Embryonic facial prominence (tissue), 1 donor: ENCODE measurements at regions not wholly inside any gene's neighbourhood (a gene's known extent, or its start where the extent isn't known, plus 50 kb on each side); places are given as distances from the start of the nearest gene placed in this dataset.

Experiments
- DNase-seq: peaks from one replicate; pipeline ENCODE4 v3.0.0-alpha.2; 2016; ENCODE audit errors: extremely low spot score

DNA sequence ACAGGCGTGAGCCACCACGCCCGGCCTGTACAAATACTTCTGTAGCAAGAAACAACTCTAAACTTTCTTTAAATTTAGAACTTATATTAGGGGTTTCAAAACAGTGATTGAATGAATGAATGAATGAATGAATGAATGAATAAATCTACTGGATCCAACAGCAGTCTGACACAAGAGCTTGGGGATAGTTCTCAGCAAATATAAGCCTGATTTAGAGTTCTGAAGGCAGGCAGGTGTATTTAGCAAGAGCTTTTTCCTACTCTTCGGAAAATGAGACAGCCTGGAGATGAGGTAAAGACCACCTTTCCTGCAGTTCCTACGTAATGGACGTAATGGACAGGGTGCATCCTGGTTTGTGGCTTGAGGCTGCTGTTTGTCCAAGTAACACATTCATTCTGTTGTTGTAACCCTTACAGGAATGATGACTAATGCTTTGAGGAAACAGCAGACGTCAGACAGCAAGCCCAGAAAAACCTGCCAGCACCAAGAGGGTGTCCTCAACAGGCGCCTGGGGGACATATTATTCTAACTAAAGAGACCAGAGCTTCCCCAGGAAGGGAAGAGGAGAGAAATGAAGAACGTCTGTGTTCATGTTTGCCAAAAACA, 277.4 kb upstream of the SOX5 start:
- no peak for DNase-seq

DNA sequence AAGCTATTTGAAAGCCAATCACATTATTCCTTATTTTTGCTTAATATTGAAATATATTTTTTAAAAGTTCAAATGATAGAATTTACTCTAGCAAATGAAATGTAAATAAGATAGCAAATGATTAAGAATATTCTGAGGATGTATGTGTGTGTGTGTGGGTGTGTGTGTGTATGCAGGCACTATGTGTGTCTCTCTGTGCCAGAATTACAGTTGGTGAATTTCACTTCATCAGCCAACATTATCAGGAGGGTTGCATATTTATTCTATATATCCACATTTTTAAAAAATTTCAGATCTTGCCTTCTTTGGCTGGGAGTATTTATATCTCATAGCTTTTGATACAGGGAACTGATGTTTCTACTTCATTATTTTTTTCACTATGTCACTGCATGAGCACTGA, 274.9 kb upstream of the SOX5 start:
- DNase-seq, result no peak

DNA sequence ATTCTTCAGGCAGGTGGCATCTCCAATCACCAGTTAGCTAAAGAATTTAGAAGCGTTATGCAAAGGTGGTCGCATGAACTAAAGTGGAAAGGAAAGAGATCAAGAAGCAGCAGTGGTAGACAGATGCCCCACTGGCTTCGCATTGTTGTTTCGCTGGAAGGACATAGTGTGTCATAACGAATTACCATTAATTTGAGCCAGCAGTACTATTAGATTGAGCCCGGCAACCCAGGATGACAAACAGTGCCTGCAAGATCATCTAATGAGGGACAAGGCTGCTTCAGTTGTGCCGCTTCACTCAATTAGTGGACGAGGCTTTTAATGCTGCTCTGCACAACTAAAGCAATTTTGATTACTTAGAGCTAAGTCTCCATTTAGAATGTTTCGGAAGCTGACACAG, 274.5 kb upstream of the SOX5 start:
- DNase-seq, result no peak

DNA sequence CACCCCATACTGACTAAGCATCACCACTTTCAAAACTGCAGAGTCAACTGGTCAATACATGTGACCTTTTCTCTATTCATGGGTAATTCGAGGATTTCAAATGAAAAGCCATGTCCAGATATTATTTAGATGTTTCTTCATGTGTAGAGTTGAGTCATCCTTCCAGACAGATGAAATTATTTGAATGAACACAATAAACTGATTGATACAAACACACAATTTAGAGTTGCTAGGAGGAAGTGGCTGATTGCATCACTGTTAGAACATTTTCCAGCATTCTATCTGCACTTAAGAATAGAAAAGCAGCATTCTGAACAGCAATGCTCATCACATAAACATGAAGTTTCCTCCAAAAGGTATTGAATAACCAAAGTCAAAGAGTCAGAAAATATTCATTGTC, 273.5 kb upstream of the SOX5 start:
- DNase-seq, result no peak

DNA sequence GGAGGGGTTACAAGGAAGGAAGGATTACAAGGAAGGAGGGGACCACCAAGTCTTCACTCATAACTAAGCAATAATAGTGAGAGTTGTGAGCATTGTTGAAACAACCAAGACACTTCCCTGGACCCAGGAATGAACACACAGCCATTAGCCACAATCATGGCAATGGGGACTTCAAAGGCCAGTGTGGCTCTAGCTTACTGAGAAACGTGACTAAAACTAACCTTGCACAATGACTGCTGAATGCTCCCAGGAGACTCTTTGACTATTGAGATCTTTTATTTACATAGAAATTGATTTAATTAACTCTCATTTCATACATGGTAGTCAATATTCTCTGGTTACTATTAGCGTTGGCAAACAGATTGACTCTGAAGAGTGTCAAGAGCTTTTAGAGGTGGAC, 263.0 kb upstream of the SOX5 start:
- DNase-seq, result no peak

DNA sequence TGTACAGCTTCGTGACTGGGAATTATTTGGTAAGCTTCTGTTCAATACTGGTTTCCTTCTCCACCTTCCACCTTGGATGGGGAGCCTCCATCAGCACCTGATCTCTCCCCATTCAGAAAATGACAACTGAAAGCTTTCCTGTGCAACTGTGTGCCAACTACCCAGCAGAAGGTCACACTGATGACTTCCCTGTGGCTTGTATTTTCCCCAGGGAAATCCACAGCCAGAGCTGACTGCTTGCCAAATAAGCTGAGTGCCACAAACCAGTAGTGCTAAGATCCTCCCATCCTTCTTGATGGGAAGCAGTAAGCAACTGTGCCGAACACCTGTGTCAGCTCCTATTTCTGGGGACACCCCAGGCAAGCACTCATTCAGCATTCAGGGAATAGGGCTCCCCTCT, 257.2 kb upstream of the SOX5 start:
- no peak for DNase-seq

DNA sequence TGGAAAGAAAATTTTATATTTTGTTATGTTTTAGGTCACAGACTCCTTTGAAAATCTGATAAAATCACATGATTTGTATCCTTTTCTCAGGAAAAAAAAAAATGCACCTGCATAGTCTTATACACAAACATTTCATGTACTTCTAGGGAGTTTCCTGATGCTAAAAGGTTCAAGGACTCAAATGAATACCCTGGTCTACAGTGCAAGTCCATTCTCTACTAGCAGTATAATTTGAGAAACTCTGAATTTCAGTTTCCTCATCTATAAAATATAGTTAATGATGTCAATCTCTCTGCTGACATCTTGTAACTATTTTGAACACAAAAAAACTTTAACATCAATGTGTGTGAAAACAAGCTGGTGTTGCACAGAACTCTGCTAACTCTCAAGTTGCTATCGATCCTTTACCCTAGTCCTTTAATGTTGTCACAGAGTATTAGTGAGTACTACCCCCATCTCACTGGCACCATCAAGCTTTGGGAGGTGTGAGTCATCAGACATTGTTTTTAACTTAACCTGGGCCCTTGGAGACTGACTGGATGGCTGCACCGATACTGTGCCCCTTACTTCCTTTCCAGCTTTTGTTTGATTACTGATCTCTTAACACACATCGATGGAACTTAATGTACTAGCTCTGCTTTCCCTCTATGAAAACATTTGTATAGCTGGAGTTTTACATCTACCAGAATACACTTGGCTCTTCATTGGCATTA, 251.9 kb upstream of the SOX5 start:
- DNase-seq, result no peak

DNA sequence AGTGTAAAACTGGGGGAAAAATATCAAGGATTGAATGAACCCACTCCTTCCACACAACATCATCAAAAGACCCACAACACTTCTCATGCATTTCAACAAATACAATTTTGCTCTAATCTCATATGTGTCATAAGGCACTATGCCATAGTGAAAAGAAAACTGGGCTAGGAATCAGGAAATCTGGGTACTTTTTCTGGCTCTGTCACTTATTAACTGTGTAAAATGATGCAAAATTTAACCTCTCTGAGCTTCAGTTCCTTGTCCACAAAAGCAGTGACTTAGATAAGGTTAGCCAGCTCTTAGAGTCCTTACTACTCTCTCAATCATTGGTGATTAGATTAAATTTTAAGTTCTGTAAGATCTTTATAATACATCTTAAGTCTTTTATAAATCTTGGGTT, 250.5 kb upstream of the SOX5 start:
- DNase-seq, result no peak

DNA sequence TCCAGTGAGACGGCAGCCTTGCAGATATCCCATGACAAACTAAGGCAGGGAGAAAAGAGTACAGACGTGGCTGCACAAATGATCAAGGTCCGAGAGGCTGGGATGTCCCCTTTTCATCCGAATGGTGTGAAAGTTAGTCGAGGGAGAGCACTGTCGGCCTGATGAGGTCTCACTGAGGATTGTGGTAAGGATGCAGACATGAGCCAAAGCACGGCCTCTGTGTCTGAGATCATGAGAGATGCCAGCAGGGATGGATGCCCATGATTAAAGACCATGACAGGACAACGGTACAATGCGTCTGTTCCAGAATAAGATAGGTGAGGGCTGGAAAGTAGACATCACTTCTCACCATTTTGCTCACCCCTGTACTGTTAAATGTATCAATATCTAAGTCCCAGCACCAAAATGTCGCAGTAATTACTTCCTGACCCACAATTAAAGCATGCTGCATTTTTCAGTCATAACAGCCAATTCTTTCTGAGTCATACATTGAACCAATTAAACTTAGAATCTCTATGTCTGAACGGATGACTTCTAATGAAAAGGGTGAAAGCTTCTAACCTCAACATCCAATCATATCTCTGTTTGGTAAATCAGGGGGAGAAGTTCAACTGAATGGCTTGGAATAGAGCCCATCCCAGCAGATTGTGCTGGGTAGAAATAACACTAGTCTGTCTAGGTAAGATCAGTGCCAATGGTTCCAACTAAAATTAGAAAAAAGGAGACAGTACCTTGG, 249.6 kb upstream of the SOX5 start:
- no peak for DNase-seq

DNA sequence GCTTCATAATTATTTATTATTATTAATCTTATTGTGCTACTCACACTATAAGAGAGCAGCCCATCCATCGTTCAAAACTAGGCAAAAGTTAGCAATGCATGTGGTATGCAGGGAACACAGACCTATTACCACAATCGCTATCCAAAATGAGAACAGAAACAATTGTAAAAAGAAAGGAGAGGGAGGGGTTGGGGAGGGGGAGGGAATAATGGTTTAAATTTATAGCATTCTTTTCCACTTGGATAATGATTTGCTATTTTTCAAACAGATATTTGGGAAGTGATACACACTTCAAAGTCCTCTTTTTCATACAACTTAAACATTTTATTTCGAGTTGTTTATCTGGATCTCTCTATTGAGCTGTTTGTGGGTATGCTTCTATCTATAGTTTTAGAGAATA, 248.6 kb upstream of the SOX5 start:
- no peak for DNase-seq

DNA sequence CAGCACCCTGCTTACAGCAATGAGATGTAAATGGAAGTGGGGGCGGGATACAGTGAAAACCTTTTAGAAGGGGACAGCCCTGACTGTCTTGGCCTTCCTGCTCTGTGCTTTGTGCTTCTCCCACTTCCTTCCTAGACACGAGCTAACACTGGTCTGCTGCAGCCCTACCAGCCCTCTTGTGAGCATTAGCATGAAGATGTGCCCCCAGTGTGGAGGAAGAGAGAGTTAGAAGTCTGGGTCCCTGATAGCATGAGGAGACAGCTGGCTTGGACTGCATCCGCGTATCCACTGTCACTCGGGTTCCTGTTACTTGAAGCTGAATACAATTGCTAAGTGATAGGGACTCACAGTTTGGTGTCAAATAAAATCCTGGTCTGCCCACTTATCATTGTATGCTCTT, 248.1 kb upstream of the SOX5 start:
- DNase-seq, result no peak

DNA sequence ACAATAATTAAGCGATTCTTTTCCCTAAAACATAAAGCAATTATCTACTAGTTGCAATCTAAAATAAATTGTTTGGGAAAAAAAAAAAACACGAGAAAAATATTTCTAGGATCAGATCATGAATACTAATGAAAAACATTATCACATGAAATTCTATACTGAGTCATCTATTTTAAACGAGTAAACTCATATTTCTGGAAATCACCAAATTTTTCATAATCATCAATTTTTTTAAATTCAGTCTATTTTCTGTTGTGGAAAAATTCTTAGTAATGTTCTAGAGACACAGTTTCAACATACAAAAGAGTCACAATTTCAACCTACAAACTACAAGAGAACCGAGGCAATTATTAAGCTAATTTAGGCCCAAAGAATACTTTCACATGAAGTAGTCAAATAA, 245.6 kb upstream of the SOX5 start:
- no peak for DNase-seq

DNA sequence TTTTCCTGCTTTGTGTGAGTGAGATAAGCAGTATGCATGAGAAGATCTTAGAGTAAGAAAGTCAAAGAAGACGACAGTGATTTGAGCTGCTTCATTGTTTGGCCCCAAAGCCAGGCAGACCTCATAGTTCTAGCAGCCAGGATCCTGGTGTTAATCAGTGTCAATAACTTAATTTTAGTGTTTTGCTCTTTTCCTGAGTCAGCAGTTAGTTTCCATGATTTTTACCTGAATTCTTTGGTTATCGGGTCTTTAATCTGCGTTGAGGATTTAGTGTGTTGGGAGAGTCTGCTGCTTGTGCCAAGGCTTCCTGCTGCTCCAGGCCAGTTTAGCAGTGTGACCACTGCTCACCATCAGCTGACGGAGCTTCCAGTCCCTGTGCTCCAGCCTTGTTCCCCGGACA, 241.6 kb upstream of the SOX5 start:
- no peak for DNase-seq

DNA sequence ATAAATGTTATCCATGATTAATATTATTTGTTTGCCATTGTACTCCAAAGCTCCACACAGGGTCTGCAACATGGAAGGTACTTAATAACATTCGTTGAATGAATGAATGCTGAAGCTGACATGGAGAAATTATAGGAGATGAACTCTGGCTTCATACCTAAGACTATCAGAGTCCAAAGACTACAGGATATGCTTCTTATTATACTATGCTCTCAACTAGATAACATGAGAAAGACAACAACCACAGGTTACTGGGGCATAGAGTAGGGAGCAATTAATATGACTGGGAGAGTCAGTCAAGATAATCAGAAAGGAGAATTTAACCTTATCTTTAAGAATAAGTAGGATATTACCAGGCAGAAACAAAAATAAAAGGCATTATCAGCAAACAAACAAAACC, 236.3 kb upstream of the SOX5 start:
- DNase-seq, result no peak

DNA sequence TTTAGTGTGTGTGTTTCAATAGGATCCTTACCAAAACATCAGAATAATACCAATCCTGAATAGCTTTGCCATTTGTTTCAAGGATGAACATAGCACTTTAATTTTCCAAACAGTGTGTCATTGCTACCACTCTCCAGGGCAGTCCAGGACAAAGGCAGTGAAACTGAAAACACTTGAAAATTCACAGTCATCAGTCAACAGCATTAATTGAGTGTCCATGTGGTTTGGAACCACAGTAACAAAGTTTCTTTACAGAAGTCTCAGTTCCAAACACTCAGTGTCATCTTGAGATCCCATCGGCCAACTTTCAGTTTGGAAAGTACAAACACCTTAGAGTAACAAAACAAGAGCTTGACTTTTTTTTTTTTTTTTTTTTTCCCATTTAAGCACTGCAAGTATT, 228.4 kb upstream of the SOX5 start:
- no peak for DNase-seq

DNA sequence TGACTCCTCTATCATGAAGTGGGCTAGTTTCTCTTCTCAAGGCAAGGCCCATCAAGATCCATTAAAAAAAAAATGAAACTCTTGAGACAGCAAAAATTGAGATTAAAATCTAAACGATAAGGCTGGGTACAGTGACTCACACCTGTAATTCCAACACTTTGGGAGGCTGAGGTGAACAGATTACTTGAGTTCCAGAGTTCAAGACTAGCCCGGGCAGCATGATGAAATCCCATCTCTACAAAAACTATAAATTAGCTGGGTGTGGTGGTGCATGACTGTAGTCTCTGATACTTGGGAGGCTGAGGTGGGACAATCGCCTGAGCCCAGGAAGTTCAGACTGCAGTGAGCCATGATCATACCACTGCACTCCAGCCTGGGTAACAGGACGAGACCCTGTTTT, 226.5 kb upstream of the SOX5 start:
- DNase-seq, result no peak

DNA sequence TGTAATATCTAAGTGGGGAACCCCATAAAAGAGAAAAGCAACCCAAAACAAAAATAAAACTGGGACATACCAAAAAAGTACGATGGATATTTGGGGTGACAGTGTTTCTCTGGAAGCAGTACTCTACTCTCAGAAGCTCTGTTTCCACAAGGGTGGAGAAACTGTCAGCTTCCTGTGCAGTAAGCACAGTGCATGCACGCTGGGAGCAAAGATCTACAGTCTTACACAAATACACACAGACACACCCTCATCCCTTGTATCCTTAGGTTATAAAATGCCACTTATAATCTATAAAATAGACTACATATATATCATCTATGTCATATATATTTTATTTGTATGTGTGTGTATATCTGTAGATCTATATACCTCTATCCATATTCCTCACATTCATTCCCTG, 225.8 kb upstream of the SOX5 start:
- DNase-seq, result no peak

DNA sequence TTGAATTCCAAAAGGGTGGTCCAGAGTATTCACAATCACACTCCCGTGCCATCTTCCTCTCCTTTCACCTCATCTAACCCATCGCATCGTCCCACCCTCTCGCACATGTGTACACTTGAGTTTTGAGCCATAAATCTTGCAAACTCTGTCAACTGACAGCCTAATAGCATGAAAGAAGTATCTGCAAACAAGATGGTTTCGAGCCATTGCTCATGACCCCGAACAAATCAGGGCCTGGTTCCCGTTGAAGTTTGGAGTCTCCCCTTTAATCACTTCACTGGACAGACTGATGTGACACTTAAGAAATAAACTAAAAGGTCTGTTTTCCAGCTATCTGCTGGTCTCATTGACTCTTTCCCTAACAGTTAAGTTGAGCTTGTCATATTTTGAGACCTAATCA, 223.6 kb upstream of the SOX5 start:
- DNase-seq, result no peak

DNA sequence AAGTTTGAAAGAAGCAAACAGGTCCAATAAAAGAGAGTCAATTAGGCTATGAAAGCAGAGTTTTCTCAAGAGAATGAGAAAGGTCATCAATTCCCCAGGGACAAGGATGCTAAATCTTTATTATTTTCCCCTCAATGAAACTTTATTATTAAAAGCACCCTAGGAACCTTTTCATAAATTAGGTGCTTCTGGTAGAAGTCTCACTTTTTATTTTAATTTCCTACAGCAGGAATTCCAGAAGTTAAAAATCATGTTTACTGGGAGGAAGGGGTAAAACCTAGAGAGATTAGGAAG, 223.2 kb upstream of the SOX5 start:
- no peak for DNase-seq

DNA sequence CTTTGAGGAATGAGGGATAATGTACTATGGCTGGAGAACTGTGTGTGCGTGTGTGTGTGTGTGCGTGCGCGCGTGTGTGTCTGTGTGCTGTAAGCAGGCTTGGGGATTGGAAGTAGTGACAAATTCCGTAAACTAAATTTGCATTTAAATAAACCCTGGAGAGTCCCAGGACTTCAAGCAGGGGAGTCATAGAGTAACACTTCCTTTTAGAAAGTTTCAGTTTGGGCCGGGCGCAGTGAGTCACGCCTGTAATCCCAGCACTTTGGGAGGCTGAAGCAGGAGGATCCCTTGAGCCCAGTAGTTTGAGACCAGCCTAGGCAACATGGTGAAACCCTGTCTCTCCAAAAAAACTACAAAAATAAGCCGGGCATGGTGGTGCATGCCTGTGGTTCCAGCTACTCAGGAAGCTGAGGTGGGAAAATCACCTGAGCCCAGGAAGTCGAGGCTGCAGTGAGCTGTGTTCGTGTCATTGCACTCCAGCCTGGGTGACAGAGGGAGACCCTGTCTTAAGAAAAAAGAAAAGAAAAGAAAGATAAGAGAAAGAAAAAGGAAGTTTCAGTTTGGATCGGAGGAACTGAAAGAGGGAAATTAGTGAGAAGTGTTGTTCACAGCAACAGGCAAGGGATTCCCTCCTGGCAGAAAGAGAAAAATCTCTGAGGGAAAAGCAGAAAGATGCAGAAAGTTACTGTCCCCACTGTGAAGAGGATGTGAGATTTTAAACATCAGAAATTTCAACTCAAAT, 222.7 kb upstream of the SOX5 start:
- DNase-seq, result no peak

DNA sequence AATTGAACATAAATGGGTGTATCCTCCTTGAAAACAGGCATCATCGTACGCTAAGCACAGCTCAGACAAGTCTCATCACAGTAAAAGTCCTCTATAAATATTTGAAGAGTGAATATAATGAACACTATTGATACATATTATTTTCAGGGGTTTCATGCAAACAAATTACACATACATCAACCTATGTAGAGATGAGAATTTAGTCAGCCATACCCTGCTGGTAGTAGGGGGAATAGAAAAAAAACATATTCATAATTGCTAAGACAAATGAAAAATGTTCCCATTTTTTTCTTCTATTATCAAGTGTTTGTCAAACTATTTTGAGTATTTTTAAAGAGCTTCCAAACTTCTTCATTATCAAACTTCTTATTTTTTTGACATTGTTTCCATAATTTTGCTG, 205.6 kb upstream of the SOX5 start:
- no peak for DNase-seq

DNA sequence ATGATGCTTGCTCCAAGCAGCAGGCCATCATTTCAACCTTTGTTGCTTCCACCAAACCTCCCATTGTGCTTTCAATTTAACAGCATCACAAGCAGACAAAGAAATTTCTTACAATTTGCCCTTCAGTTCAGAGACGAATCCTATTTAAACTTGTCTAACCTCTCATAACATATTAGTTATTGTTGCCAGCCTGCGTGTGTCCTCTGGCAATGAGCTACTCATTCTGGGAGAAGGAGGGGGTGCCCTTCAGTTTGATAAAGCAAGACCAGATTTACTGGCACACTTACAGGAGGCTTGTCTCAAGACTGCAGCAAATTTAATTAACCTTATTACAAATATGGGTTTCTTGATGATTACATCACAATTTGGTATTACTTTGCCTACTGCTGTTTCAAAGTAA, 203.6 kb upstream of the SOX5 start:
- DNase-seq, result no peak

DNA sequence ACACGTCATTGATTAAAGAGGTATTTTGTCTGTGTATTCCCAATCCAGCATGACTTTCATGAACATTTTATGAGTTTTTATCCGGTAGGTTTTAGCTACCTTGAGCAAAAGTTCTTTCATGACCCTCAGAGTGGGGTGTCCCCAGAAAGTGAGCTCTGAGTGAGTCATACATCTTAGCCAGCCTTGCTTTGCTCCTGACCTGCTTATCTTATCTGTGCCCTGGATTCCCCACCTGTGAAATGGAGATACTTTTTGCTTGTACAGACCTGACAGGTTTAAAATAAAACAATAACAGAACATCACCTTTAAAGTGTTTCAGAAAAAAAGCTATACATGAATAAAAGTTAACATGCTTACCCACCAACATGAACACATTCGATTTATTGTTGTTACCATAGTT, 202.8 kb upstream of the SOX5 start:
- DNase-seq, result no peak
